ENCODE measurements at regions not wholly inside any gene's neighbourhood (a gene's known extent, or its start where the extent isn't known, plus 50 kb on each side); places are given as distances from the start of the nearest gene placed in this dataset.

DNA sequence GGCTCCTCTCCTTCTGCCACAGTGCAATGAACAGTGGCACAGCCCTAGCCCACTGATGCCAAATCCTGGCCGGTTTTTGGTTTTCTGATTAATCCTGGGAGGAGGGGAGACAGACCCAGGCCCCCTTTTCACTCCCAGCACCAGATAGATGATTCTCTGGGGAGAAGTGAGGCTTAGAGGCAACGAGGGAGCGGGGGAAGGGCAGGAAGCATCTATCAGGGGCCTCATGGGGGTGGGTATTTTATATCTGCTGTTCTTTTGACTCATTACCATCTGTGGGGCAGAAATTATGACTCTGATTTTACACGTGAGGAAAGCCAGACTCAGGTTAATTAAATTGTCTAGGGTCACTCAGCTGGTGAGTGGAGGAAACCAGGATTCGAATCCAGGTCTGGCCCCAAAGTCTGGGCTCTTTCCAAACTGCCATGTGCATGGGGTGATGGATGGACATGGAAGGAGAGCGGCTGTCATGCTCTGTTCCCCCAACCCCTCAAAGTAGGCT lies 79.4 kb downstream of the MRM1 start:
- TF ChIP-seq, protein P1, sequence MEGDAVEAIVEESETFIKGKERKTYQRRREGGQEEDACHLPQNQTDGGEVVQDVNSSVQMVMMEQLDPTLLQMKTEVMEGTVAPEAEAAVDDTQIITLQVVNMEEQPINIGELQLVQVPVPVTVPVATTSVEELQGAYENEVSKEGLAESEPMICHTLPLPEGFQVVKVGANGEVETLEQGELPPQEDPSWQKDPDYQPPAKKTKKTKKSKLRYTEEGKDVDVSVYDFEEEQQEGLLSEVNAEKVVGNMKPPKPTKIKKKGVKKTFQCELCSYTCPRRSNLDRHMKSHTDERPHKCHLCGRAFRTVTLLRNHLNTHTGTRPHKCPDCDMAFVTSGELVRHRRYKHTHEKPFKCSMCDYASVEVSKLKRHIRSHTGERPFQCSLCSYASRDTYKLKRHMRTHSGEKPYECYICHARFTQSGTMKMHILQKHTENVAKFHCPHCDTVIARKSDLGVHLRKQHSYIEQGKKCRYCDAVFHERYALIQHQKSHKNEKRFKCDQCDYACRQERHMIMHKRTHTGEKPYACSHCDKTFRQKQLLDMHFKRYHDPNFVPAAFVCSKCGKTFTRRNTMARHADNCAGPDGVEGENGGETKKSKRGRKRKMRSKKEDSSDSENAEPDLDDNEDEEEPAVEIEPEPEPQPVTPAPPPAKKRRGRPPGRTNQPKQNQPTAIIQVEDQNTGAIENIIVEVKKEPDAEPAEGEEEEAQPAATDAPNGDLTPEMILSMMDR (conservative IDR thresholded peaks at IDR 0.05; ENCODE audit: control insufficient read depth, insufficient read depth, low read depth, low read length), result no peak
- H3K4me3 ChIP-seq (ENCODE audit: control insufficient read depth, low read depth, low read length), result no peak overlapping the region
- no peak for DNase-seq (ENCODE audit: low read depth)

DNA sequence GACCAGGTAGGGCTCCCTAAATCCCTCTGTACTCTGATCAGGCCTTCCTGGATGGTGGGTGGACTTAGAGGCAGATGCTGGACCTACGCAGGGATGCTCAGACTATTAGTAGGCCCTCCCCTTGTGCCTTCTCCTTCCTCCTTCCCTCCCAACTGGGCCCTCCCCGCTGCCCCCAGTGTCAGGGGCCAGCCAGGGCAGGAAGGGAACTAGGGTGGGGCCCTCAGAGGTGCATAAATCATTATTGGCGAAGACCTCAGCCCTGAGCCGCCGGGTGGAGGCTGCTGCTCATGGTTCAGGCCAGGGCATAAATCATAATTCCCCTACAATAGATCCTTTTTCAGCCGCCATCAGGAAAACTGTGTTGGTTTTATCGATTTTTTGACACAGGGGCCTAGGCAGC lies 81.4 kb downstream of the MRM1 start:
- TF ChIP-seq, protein P1 (conservative IDR thresholded peaks at IDR 0.05; ENCODE audit: control insufficient read depth, insufficient read depth, low read depth, low read length), result no peak
- DNase-seq (ENCODE audit: low read depth), result no peak
- H3K4me3 ChIP-seq (ENCODE audit: control insufficient read depth, low read depth, low read length), result no peak overlapping the region

DNA sequence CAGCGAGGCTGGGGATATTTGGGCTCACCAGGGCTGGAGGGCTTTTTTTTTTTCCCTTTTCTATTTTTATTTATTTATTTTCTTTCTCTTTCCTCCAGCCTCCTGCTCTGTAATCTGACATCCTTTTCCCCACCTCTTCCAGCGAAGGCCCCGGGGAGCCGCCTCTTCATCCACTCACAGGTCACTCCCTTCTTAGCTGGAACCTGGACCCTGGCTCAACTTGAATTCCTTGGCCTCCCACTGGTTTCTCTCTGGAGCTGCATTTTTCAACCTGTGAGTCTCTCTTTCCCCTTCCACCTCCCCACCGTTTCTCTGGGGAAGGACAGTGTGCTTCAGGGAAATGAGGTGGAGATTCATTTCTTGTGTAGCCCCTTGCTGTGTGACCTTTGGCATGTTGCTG lies 82.0 kb downstream of the MRM1 start:
- TF ChIP-seq, protein P1 (conservative IDR thresholded peaks at IDR 0.05; ENCODE audit: control insufficient read depth, insufficient read depth, low read depth, low read length), result no peak
- DNase-seq (ENCODE audit: low read depth), result no peak
- no peak overlapping the region for H3K4me3 ChIP-seq (ENCODE audit: control insufficient read depth, low read depth, low read length)

DNA sequence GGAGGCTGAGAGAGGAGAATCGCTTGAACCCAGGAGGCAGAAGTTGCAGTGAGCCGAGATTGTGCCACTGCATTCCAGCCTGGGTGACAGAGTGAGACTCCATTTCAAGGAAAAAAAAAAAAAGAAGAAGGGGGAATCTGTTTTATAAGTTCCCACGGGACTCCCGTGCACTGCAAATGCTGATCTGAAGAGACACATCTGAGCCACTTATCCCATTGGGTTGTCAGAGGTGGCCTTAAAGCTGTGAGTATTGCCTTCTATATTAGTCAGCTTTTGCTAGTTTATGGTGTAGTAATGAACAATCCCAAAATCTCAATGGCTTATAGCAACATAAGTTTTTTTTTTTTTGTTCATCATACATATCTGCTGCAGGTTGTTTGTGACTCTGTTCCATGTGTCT lies 82.8 kb downstream of the MRM1 start:
- TF ChIP-seq, protein P1 (conservative IDR thresholded peaks at IDR 0.05; ENCODE audit: control insufficient read depth, insufficient read depth, low read depth, low read length), result no peak
- H3K4me3 ChIP-seq (ENCODE audit: control insufficient read depth, low read depth, low read length), result no peak overlapping the region
- DNase-seq (ENCODE audit: low read depth), result no peak

DNA sequence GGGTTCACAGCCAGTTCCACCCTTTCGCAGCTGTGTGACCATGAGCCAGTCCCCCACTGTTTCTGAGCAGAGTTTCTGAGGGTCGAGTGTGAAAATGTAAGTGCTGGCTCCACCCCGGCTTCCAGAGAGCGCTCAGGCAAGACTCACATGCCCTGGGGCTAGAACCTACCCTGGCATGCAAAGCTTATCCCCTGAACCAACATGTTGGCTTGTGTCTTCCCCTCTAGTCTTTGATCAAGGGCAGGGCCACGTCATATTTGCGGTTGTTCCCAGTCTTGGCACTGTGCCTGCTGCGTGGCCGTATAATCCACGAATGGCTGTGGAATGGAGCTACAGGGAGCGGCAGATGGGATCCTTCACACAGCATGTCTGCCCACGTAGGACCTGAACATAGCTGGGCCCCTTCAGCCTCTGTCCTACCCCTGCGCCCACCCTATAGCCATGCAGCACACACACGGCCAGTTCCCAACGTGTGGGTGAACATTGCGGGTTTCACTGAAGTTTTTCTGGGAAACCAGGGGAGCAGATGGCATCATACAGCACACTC lies 84.8 kb downstream of the MRM1 start:
- no peak for DNase-seq (ENCODE audit: low read depth)
- H3K4me3 ChIP-seq (ENCODE audit: control insufficient read depth, low read depth, low read length), result no peak overlapping the region
- TF ChIP-seq, protein P1 (conservative IDR thresholded peaks at IDR 0.05; ENCODE audit: control insufficient read depth, insufficient read depth, low read depth, low read length), result no peak

DNA sequence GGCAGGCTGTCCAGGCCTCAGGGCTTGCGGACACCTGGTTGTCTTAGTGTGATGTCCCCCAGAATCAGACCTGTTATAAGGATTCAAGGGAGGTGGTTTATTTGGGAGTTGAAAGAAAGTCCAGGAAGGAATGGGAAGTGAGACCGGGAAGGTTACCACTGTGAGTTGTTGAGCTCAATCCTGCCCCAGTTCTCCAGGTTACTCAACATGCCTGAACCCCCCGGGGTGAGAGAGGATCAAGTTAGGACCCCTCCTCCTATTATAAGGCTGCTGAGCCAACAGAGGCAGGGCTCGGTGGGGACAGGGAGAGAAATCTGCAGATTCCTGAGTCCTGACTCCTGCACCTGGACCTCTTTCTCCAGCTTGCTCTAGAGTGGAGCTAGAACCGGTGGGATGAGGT lies 86.4 kb downstream of the MRM1 start:
- TF ChIP-seq, protein P1 (conservative IDR thresholded peaks at IDR 0.05; ENCODE audit: control insufficient read depth, insufficient read depth, low read depth, low read length), result no peak
- H3K4me3 ChIP-seq (ENCODE audit: control insufficient read depth, low read depth, low read length), result no peak overlapping the region
- no peak for DNase-seq (ENCODE audit: low read depth)

Measured in fibroblast of mammary gland (primary cell).